ENCODE measurements at regions not wholly inside any gene's neighbourhood (a gene's known extent, or its start where the extent isn't known, plus 50 kb on each side); places are given as distances from the start of the nearest gene placed in this dataset.

DNA sequence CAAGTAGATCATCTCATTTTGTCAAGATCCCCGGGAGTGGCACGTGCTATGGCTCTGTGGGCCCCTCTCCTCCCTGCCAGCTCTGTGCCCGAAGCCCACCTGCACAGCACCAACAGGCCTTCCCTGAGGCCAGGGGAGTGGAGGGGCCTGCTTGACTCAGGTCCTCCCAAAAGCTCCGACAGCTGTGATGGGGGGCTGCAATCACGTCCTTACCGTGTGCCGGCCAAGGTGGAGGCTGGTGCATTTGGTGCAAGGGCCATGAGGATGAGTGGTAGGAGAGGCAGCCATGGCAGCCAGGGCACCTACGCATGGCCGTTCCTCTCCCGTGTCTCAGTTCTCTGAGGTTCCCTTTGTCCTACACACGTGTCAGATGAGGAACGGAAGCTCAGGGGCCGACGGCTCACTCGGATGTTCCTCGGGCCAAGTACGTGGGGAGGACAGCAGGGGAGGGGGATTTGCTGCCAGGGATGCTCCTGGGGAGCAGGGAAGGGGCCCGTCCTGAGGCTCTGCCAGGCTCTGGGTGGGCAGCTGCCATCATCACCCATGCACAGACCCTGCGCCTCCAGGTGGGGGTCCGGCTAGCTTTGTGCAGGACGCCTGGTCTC, 95.8 kb downstream of the HMX1 start (continued):
- TF ChIP-seq SIN3A (conservative IDR thresholded peaks at IDR 0.05 in 1 of 2, IDR thresholded peaks at IDR 0.05 in 1 of 2; ENCODE audit: low read depth in 1 of 2, low read length in 2 of 2): no peak

All from H1 (cell line).